VCaP (cell line): ENCODE measurements at regions not wholly inside any gene's neighbourhood (a gene's known extent, or its start where the extent isn't known, plus 50 kb on each side); places are given as distances from the start of the nearest gene placed in this dataset.
"Not testable (repeated sequence)": the region's sequence is repeated elsewhere in the genome, so short reads cannot be mapped to it uniquely, and the experiment has no call there.

Experiments
- H3K27ac ChIP-seq: fragments of 450-650 bp; 2 replicates; pipeline ENCODE4 v1.5.1; 2017
- TF ChIP-seq, protein P1 (sequence below): fragments of 450-650 bp; conservative IDR thresholded peaks from 2 replicates; pipeline ENCODE4 v1.5.1; 2017; ENCODE audit warnings: mild to moderate bottlenecking, moderate library complexity

DNA sequence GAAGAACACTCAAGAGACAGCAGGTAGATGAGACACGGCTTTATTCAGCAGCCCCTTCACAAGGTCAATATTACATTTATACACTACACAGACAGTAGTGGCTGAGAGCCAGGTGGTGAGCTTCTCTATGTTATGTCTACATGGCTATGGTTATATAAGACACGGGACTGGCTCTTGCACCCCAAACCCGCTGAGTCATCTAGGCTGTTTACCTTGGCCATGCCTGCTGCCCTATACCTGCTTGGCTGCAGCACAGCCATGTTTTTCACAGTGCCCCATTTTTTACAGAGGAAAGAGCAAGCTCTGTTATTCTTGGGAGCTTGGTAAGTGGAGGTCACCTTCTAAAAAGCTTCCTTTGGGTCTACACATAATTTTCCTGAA, 231.6 kb downstream of the IGSF11 start:
- TF ChIP-seq, protein P1, sequence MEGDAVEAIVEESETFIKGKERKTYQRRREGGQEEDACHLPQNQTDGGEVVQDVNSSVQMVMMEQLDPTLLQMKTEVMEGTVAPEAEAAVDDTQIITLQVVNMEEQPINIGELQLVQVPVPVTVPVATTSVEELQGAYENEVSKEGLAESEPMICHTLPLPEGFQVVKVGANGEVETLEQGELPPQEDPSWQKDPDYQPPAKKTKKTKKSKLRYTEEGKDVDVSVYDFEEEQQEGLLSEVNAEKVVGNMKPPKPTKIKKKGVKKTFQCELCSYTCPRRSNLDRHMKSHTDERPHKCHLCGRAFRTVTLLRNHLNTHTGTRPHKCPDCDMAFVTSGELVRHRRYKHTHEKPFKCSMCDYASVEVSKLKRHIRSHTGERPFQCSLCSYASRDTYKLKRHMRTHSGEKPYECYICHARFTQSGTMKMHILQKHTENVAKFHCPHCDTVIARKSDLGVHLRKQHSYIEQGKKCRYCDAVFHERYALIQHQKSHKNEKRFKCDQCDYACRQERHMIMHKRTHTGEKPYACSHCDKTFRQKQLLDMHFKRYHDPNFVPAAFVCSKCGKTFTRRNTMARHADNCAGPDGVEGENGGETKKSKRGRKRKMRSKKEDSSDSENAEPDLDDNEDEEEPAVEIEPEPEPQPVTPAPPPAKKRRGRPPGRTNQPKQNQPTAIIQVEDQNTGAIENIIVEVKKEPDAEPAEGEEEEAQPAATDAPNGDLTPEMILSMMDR, result no peak
- H3K27ac ChIP-seq, result no peak overlapping the region

- no peak overlapping the region for H3K27ac ChIP-seq
- TF ChIP-seq, protein P1, result no peak
These were observed 229.6 kb downstream of the IGSF11 start for GRCh38 chr3:118805007-118805406.

GRCh38 chr3:118806423-118806822, 228.2 kb downstream of the IGSF11 start:
- TF ChIP-seq, protein P1, result no peak
- H3K27ac ChIP-seq, result no peak overlapping the region

- not testable (repeated sequence) for H3K27ac ChIP-seq
These were observed 227.3 kb downstream of the IGSF11 start for GRCh38 chr3:118807349-118807748.

- H3K27ac ChIP-seq, result no peak overlapping the region
- TF ChIP-seq, protein P1, result no peak
These were observed 225.9 kb downstream of the IGSF11 start for GRCh38 chr3:118808723-118809122.

DNA sequence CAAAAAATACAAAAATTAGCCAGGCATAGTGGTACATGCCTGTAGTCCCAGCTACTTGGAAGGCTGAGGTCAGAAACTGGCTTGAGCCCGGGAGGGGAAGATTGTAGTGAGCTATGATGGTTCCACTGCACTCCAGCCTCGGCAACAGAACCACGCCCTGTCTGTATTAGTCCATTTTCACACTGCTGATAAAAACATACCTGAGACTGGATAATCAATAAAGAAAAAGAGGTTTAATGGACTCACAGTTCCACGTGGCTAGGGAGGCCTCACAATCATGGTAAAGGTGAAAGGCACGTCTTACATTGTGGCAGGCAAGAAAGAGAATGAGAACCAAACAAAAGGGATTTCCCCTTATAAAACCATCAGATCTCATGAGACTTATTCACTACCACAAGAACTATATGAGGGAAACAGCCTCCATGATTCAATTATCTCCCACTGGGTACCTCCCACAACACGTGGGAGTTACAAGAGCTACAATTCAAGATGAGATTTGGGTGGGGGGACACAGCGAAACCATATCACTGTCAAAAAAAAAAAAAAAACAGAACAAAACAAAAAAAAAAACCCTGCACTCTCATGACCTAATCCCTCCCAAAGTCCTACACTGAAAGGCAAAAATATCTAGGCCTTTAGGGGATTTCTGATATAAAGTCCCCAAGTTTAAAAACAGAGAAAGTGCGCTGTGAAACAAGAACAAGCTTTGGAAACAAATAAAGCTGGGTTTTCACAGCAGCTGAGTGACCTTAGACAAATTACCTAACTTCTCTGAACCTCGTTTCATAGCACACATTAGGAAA, 224.7 kb downstream of the IGSF11 start:
- H3K27ac ChIP-seq, result no peak overlapping the region
- TF ChIP-seq, protein P1, result no peak

DNA sequence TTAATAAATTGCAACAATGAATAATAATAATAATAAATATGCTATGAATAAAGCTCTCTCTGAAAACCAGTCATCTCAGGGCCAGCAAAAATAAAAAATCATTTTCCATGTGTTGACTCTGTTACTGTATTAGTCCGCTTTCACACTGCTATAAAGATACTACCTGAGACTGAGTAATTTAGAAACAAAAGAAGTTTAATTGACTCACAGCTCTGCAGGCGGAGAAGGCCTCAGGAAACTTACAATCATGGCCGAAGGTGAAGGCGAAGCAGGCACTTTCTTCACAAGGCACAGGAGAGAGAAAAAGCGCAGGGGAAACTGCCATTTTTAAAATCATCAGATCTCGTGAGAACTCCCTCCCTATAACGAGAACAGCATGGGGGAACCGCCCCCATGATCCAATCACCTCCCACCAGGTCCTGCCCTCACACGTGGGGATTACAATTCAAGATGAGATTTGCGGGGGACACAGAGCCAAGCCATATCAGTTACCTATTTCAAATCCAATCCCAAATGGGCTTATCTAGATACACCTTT, 224.1 kb downstream of the IGSF11 start:
- TF ChIP-seq, protein P1, result no peak
- no peak overlapping the region for H3K27ac ChIP-seq

DNA sequence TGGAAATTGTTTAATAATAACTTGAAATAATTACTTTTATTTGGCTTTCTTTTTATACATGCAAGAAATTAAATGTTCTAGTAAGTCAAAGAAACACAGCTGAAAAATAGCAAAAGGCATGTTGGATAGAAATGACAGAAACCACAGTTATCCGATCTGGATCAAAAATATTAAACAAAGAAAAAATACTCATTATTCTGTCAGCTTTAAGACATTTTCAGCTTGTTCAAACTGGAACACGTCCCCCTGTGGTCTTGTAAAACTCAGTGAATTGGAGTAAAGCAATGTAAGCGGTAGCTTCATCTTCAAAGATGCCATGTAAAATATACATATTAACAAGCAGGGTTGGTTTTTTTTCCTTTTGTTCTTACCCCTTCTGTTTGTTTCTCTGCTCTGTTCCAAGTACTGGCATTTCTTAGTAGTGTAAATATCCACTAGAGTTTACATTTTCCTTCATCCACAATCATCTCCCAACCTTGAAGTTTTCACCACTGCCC, 223.4 kb downstream of the IGSF11 start:
- TF ChIP-seq, protein P1, result no peak
- no peak overlapping the region for H3K27ac ChIP-seq
